ENCODE measurements at regions not wholly inside any gene's neighbourhood (a gene's known extent, or its start where the extent isn't known, plus 50 kb on each side); places are given as distances from the start of the nearest gene placed in this dataset.

GRCh38 chr2:6793913-6794312, 71.8 kb downstream of the CMPK2 start:
- no peak overlapping the region for H3K4me2 ChIP-seq
- DNase-seq = no peak
- CTCF ChIA-PET = interaction anchor here (1.0 to 1.2 kb wide), 2 partner anchors 9 to 21 kb away, joined by 3 to 4 read pairs; no protein-coding TSS in a partner anchor

More at GRCh38 chr2:6793913-6794312, 71.8 kb downstream of the CMPK2 start:
- H3K36me3 ChIP-seq (replicated peaks in 1 of 2; ENCODE audit: control insufficient read depth in 1 of 2, insufficient read depth in 2 of 2, low read length in 1 of 2) = no peaks in the 10 kb centered on the region
- WGBS (ENCODE audit: low lambda C conversion rate) = 54% methylated on average over 6 of the region's 6 CpGs
- no peaks in the 10 kb centered on the region for H3F3A ChIP-seq (replicated peaks; ENCODE audit: insufficient read depth)
- H3K79me2 ChIP-seq (ENCODE audit: insufficient read depth) = no peaks in the 10 kb centered on the region
- POLR2A ChIA-PET = no interaction called here
- H4K20me1 ChIP-seq (ENCODE audit: insufficient read depth) = no peaks in the 10 kb centered on the region
- H3K9me3 ChIP-seq = no peaks in the 10 kb centered on the region
- H3K4me3 ChIP-seq (ENCODE audit: low read depth in 2 of 2, low read length in 1 of 2) = no peak overlapping the region
- TF ChIP-seq EZH2phosphoT487 (IDR thresholded peaks at IDR 0.05; ENCODE audit: borderline replicate concordance, low read depth) (no peak), MXI1 (IDR thresholded peaks at IDR 0.05; ENCODE audit: low read depth, low read length) (no peak), USF1 (IDR thresholded peaks at IDR 0.05; ENCODE audit: borderline replicate concordance, low read depth) (no peak), RFX5 (IDR thresholded peaks at IDR 0.05; ENCODE audit: low read length) (no peak), FOXM1 (IDR thresholded peaks at IDR 0.05; ENCODE audit: low read depth) (no peak), CTCF (IDR thresholded peaks at IDR 0.05) (no peak), TCF12 (IDR thresholded peaks at IDR 0.05) (no peak), RCOR1 (IDR thresholded peaks at IDR 0.05; ENCODE audit: low read length) (no peak), FOXJ3 (CRISPR knock-in tag; IDR thresholded peaks at IDR 0.05) (no peak), PBX3 (IDR thresholded peaks at IDR 0.05) (no peak), FOSL2 (IDR thresholded peaks at IDR 0.05; ENCODE audit: borderline replicate concordance, low read depth) (no peak), SIN3A (IDR thresholded peaks at IDR 0.05; ENCODE audit: borderline replicate concordance, low read depth, low read length) (no peak), IRF3 (IDR thresholded peaks at IDR 0.05; ENCODE audit: low read depth, low read length) (no peak), USF2 (IDR thresholded peaks at IDR 0.05; ENCODE audit: borderline replicate concordance, low read depth, low read length) (no peak), JUND (IDR thresholded peaks at IDR 0.05) (no peak), POLR2AphosphoS5 (IDR thresholded peaks at IDR 0.05; ENCODE audit: low read depth, low read length) (no peak), RXRA (IDR thresholded peaks at IDR 0.05; ENCODE audit: borderline replicate concordance, low read depth) (no peak)
- no peak overlapping the region for H3K9ac ChIP-seq
- no peaks in the 10 kb centered on the region for H3K27me3 ChIP-seq (ENCODE audit: insufficient read depth)
- H3K4me1 ChIP-seq (ENCODE audit: control insufficient read depth in 1 of 2, insufficient read depth in 2 of 2, low read depth in 1 of 2, low read length in 1 of 2) = peaks cover 0 to 7% of the 10 kb centered on the region in 2 experiments; a peak in 1 of 4 replicates
- H3K9me2 ChIP-seq = no peaks in the 10 kb centered on the region
- H2AFZ ChIP-seq (ENCODE audit: low read depth) = no peak overlapping the region
- H3K27ac ChIP-seq (ENCODE audit: low read depth in 2 of 2, low read length in 1 of 2) = no peak overlapping the region

All from SK-N-SH (cell line).